GM18951 (cell line): ENCODE measurements at regions not wholly inside any gene's neighbourhood (a gene's known extent, or its start where the extent isn't known, plus 50 kb on each side); places are given as distances from the start of the nearest gene placed in this dataset.
"Not testable (repeated sequence)": the region's sequence is repeated elsewhere in the genome, so short reads cannot be mapped to it uniquely, and the experiment has no call there.

ENCODE experiments used
- POLR2A ChIP-seq: IDR thresholded peaks from 4 replicates; pipeline ENCODE4 v1.6.1; 2011; ENCODE audit warnings: mild to moderate bottlenecking; ENCODE audit not compliant: insufficient read length, insufficient read depth; ENCODE audit errors: extremely low read depth
- in situ Hi-C: fragments of 300-500 bp; cut with MboI; formaldehyde crosslinking; loops from one replicate; pipeline ENCODE4 v1.12.0; 2022; ENCODE audit warnings: low sequenced_read_pairs, mixed read lengths, inconsistent platforms; ENCODE audit not compliant: unreplicated experiment

DNA sequence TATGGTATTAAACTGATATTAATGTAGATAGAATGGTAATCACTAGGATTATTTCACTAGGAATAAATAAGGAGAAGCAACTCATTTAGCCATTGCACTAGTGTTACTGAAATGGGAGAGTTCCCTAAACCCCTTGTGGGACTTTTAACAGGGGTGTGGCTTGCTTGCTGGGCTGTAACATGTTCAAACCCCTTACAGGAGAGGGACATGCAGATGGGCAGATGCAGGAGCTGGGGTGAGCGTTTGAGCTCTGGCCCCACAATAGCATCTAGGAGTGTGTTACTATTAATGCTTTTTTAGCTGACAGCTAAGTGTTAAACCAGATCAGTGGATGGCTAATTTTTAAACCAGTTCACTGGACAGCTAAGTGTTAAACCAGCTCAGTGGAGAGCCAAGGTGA lies 89.3 kb upstream of the ST8SIA4 start:
- in situ Hi-C loops: no loop called here

DNA sequence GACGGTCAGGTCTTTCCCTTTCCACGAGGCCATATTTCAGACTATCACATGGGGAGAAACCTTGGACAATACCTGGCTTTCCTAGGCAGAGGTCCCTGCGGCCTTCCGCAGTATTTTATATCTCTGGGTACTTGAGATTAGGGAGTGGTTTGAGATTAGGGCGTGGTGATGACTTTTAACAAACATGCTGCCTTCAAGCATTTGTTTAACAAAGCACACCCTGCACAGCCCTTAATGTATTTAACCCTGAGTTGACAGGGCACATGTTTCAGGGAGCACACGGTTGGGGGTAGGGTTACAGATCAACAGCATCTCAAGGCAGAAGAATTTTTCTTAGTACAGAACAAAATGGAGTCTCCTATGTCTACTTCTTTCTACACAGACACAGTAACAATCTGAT lies 80.5 kb upstream of the ST8SIA4 start:
- in situ Hi-C loops: not testable (repeated sequence)

More for the DNA sequence above, 89.3 kb upstream of the ST8SIA4 start:
- no peak for TF ChIP-seq POLR2A

DNA sequence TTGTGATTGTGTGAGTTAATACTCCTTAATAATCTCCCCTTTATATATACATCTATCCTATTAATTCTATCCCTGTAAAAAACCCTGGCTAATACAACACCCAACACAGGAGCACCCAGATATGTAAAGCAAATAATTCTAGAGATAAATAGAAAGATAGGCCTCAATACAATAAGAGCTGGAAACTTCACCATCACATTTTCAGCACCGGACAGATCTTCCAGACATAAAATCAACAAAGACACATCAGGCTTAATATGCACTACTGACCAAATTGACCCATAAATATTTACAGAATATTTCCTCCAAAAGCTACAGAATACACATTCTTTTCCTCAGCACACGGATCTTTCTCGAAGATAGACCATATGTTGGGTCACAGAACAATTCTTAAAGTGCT lies 71.0 kb upstream of the ST8SIA4 start:
- TF ChIP-seq POLR2A: no peak

DNA sequence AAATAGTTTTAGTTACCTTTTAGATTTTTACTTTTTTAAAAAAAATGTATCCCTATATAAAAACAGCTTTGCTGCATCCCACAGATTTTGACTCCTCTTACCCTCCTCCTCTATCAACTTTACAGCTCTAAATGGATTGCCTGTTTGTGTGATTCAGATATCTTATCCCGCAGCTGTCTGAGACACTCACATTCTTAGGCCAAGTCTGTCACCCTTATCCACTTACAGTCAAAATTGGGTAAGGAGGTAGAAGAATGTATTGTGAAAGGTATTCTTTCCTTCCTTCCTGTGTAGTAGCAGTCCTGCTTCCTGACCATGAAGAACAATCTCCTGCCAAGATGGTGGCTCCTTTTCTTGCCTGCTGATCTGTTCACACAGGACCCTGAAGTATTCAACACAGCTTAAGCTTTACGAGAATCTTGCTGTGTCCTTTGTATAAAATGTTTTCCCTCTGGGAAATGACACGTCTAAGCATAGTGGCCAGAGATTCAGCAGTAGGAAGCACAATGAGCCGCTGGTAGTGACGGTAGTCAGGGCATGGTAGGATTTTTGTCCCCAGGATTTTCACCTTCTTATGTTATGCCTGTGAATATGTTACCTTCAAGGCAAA lies 67.7 kb upstream of the ST8SIA4 start:
- in situ Hi-C loops: no loop called here
- TF ChIP-seq POLR2A: no peak

More for the DNA sequence above, 71.0 kb upstream of the ST8SIA4 start:
- in situ Hi-C loops: no loop called here

DNA sequence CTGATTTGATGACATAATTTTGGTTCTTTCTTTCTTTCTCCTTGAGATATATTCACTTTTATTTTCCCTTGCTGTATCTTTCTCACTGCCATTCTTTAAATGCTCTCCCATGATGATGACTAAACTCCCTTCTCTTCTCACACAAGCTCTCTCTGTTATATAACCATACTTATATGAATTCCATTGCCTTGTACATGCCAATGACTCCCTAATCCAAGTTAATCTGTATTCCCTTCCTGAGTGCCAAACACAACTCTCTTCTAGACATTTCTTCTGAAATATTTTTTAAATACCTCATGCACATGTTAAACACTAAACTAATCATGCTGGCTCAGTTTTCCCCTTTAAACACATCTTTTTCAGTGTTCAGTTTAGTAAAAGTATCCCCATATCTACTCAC lies 62.2 kb upstream of the ST8SIA4 start:
- in situ Hi-C loops: no loop called here
- no peak for TF ChIP-seq POLR2A
